Cardiac muscle cell (in vitro differentiated cells and primary cell): ENCODE measurements at regions not wholly inside any gene's neighbourhood (a gene's known extent, or its start where the extent isn't known, plus 50 kb on each side); places are given as distances from the start of the nearest gene placed in this dataset.

Experiments
- DNase-seq, 2 donors: peaks; one replicate each; pipeline versions ENCODE4 v3.0.0 to v3.0.0-alpha.2; 2010 to 2017; ENCODE audit warnings: low read depth in 1 of 2, low spot score in 1 of 2
- H3K27ac ChIP-seq: fragments of 200-600 bp; sonication (generic); 2 replicates; pipeline ENCODE4 v1.5.1; 2016
- H3K27me3 ChIP-seq: fragments of 200-600 bp; sonication (generic); 2 replicates; pipeline ENCODE4 v1.6.0; 2016; ENCODE audit warnings: control low read depth
- H3K36me3 ChIP-seq: fragments of 200-600 bp; sonication (generic); 2 replicates; pipeline ENCODE4 v1.5.1; 2016; ENCODE audit warnings: control low read depth
- H3K4me1 ChIP-seq: fragments of 200-600 bp; sonication (generic); 2 replicates; pipeline ENCODE4 v1.8.1; 2017; ENCODE audit warnings: low read depth, mild to moderate bottlenecking, mixed run types
- H3K4me3 ChIP-seq: fragments of 200-600 bp; sonication (generic); 2 replicates; pipeline ENCODE4 v1.5.1; 2016; ENCODE audit warnings: mild to moderate bottlenecking
- H3K9me3 ChIP-seq: fragments of 200-600 bp; sonication (generic); 2 replicates; pipeline ENCODE4 v1.5.1; 2017; ENCODE audit warnings: low read depth, mild to moderate bottlenecking, control low read depth
- CTCF ChIP-seq: IDR thresholded peaks from 2 replicates; pipeline ENCODE4 v1.5.1; 2012; ENCODE audit warnings: low read depth, mild to moderate bottlenecking, low read length

DNA sequence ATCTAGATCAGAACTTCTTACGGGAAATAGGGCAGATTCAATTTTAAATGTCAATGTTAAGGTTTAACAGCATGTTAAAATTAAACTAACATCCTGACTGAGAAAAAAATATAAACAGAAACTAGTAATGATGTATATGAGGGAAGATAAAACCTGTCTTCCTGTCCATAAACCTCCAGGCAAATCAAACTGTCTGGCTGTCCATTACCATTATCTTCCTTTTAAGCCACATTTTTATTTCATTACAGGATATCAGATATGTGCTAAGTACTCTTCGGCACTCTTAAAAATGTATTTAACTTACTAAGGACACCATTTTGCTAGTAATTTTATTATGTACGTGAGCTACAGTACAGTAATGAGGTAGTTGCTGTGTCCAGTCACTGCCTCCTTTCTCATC, 1461.7 kb upstream of the ALCAM start:
- no peaks in the 10 kb centered on the region for H3K27me3 ChIP-seq

DNA sequence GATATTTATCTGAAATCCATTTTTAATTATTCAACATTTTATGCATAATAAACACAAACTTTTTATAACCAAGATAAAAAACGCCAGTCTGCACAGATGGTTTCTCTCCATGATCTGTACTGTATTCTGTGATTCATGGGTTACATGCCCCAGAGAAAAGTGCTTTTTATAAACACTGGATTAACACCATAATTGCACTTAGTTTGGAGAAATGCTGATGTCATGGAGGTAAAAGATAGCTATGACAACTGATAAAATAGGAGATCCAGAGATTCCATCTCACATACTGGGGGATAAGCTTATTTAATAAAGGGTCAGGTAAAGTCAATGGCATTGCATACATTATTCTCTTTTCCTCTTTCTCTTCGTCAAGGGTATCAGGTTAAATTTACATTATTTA, 1460.4 kb upstream of the ALCAM start:
- no peaks in the 10 kb centered on the region for H3K27me3 ChIP-seq
- H3K4me1 ChIP-seq = no peaks in the 10 kb centered on the region
- DNase-seq = no peak

More for the DNA sequence above, 1461.7 kb upstream of the ALCAM start:
- no peak for DNase-seq
- no peaks in the 10 kb centered on the region for H3K36me3 ChIP-seq
- no peak overlapping the region for H3K4me3 ChIP-seq
- no peak overlapping the region for H3K27ac ChIP-seq
- TF ChIP-seq CTCF = no peak
- no peaks in the 10 kb centered on the region for H3K9me3 ChIP-seq
- no peaks in the 10 kb centered on the region for H3K4me1 ChIP-seq

GRCh38 chr3:103906808-103907207, 1459.9 kb upstream of the ALCAM start:
- Histone ChIP-seq H3K9me3 (no peaks in the 10 kb centered on the region), H3K4me3 (no peak overlapping the region), H3K4me1 (no peaks in the 10 kb centered on the region), H3K27ac (no peak overlapping the region), H3K27me3 (no peaks in the 10 kb centered on the region), H3K36me3 (no peaks in the 10 kb centered on the region)
- no peak for DNase-seq
- no peak for TF ChIP-seq CTCF

More for the DNA sequence above, 1460.4 kb upstream of the ALCAM start:
- Histone ChIP-seq H3K4me3 (no peak overlapping the region), H3K27ac (no peak overlapping the region), H3K36me3 (no peaks in the 10 kb centered on the region), H3K9me3 (no peaks in the 10 kb centered on the region)
- TF ChIP-seq CTCF = no peak

GRCh38 chr3:103907567-103907966, 1459.1 kb upstream of the ALCAM start:
- H3K4me3 ChIP-seq = no peak overlapping the region
- H3K27me3 ChIP-seq = no peaks in the 10 kb centered on the region
- no peaks in the 10 kb centered on the region for H3K9me3 ChIP-seq
- H3K36me3 ChIP-seq = no peaks in the 10 kb centered on the region
- no peak for TF ChIP-seq CTCF
- no peaks in the 10 kb centered on the region for H3K4me1 ChIP-seq
- no peak for DNase-seq
- H3K27ac ChIP-seq = no peak overlapping the region

- Histone ChIP-seq H3K27ac (no peak overlapping the region), H3K9me3 (no peaks in the 10 kb centered on the region), H3K27me3 (no peaks in the 10 kb centered on the region), H3K4me3 (no peak overlapping the region), H3K4me1 (no peaks in the 10 kb centered on the region), H3K36me3 (no peaks in the 10 kb centered on the region)
- TF ChIP-seq CTCF = no peak
- no peak for DNase-seq
Observed at GRCh38 chr3:103909395-103909794, 1457.3 kb upstream of the ALCAM start.

- H3K4me1 ChIP-seq = no peaks in the 10 kb centered on the region
- peaks cover 3% of the 10 kb centered on the region for H3K27me3 ChIP-seq
- no peak for TF ChIP-seq CTCF
Observed at GRCh38 chr3:103918336-103918735, 1448.4 kb upstream of the ALCAM start.

More at GRCh38 chr3:103918336-103918735, 1448.4 kb upstream of the ALCAM start:
- no peak for DNase-seq
- H3K4me3 ChIP-seq = no peak overlapping the region
- H3K36me3 ChIP-seq = no peaks in the 10 kb centered on the region
- H3K9me3 ChIP-seq = no peaks in the 10 kb centered on the region
- H3K27ac ChIP-seq = no peak overlapping the region
